Effector memory CD4-positive, alpha-beta T cell (primary cell): ENCODE measurements at regions not wholly inside any gene's neighbourhood (a gene's known extent, or its start where the extent isn't known, plus 50 kb on each side); places are given as distances from the start of the nearest gene placed in this dataset.
"Not testable (repeated sequence)": the region's sequence is repeated elsewhere in the genome, so short reads cannot be mapped to it uniquely, and the experiment has no call there.

Experiments used
- DNase-seq, 3 donors: peaks; one replicate each; pipeline ENCODE4 v3.0.0-alpha.2; 2020
- H3K27ac ChIP-seq: 2 replicates; pipeline ENCODE4 v1.7.0; 2013; ENCODE audit warnings: mild to moderate bottlenecking, low read length, moderate library complexity; ENCODE audit not compliant: insufficient read depth, poor library complexity, severe bottlenecking
- H3K27me3 ChIP-seq: replicated peaks from 2 replicates; pipeline ENCODE4 v1.7.0; 2013; ENCODE audit warnings: mild to moderate bottlenecking, low read length; ENCODE audit not compliant: insufficient read depth, control insufficient read depth, poor library complexity, severe bottlenecking
- H3K36me3 ChIP-seq: 2 replicates; pipeline ENCODE4 v1.7.0; 2013; ENCODE audit warnings: mild to moderate bottlenecking, low read length, moderate library complexity; ENCODE audit not compliant: control insufficient read depth, insufficient read depth
- H3K4me1 ChIP-seq: 2 replicates; pipeline ENCODE4 v1.7.0; 2013; ENCODE audit warnings: low read length, mild to moderate bottlenecking; ENCODE audit not compliant: control insufficient read depth, insufficient read depth, poor library complexity, severe bottlenecking
- H3K4me3 ChIP-seq: 2 replicates; pipeline ENCODE4 v1.7.0; 2013; ENCODE audit warnings: low read length, low read depth, mild to moderate bottlenecking; ENCODE audit not compliant: insufficient read depth, poor library complexity, severe bottlenecking
- H3K9me3 ChIP-seq: 2 replicates; pipeline ENCODE4 v1.7.0; 2013; ENCODE audit warnings: mild to moderate bottlenecking, low read length, moderate library complexity; ENCODE audit not compliant: control insufficient read depth

DNA sequence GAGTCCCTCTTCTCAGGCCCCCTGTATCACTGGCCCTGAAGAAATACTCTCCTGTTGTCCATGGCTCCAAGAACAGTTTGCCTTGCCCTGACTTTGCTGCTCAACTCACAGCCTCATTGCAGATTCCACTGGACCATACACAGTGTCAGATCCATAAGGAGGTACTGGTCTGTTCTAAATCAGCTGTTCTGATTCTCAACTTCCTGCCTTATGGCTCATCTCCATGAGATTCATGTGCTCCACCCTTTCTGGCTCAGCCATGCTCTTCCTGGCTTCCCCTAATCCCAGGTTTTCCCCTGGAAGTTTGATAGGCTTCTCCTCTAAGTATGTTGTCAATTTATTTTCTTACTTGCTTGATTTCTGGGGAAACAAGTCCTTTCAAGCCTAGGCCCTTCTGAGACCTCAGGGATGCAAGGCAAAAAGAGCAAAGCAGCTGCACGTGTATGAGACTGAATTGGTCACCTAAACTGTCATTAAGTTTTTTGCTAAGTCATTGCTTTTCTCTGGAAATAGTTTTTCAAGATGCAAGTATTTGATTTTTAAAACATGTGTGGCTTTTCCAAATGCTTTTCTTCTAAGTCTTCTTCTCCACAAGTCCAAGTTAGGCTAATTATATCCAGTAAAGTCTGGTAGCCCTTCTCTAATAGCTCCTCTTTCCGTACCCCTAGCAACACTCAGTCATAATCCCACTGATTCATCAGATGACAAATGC is 1288.5 kb downstream of the RPIA start:
- not testable (repeated sequence) for H3K4me1 ChIP-seq, H3K9me3 ChIP-seq, H3K27ac ChIP-seq, H3K36me3 ChIP-seq, DNase-seq, H3K27me3 ChIP-seq, H3K4me3 ChIP-seq

DNA sequence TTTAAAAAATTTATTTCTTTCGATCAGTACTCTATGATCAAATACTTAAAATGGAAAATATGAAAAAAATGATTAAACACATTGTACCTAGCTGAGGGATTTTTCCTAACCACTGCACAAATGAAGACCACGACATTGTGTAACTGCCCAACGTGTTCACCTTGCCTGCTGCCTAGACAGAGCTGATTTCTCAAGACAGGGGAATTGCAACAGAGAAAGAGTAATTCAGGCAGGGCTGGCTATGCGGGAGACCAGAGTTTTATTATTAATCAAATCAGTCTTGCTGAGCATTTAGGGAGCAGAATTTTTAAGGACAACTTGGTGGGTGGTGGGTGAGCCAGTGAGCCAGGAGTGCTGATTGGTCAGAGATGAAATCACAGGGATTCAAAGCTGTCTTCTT is 1290.8 kb downstream of the RPIA start:
- H3K27me3 ChIP-seq, H3K27ac ChIP-seq, H3K9me3 ChIP-seq, H3K4me1 ChIP-seq, DNase-seq, H3K36me3 ChIP-seq, H3K4me3 ChIP-seq: not testable (repeated sequence)

DNA sequence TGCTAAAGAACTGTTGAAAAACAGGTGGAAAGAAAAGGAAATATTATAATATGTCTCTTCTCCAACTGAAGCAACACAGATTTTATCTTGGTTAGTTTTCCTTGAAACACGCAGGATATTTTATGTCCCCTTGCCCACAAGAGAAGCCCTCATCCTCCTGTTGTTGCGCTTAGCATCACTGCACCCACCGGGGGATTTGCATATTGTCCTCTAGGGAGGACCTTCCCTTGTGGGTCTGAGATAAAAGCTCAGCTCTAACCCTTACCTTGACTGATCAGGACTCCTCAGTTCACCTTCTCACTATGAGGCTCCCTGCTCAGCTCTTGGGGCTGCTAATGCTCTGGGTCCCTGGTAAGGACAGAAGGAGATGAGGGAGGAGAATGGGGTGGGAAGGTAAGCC is 1294.2 kb downstream of the RPIA start:
- not testable (repeated sequence) for H3K4me1 ChIP-seq, H3K27ac ChIP-seq, H3K9me3 ChIP-seq, H3K36me3 ChIP-seq, H3K4me3 ChIP-seq, H3K27me3 ChIP-seq, DNase-seq

DNA sequence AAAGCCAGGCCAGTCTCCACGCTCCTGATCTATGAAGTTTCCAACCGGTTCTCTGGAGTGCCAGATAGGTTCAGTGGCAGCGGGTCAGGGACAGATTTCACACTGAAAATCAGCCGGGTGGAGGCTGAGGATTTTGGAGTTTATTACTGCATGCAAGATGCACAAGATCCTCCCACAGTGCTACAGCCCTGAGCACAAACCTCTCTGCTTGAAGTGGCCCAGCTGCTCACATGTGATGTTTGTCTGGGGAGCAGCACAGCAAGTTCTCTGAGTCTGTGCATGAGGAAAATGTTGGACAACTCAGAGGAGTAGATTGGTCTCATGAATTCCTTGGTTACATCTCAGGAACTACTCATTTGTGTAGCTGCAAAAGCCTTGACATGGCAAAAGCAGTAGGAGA is 1295.1 kb downstream of the RPIA start:
- H3K36me3 ChIP-seq, DNase-seq, H3K4me3 ChIP-seq, H3K4me1 ChIP-seq, H3K27me3 ChIP-seq, H3K27ac ChIP-seq, H3K9me3 ChIP-seq: not testable (repeated sequence)

DNA sequence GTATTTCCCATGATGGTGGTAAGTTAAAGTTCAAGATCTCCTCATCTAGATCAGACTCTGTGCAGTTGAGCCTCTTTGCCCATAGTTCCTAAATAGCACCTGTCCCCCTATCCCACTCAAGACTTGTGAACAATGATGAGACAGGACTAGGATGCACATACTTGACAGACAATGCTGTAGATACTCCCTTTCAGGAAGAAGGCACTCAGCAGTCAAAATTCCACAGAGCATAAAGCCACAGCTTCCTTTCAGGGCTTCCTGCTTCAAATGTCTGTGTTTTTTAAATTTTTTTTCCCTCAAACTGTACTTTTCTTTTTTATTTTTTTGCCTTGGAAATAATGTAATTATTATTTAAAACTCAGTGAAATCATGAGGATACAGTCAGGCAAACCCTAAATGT is 1305.3 kb downstream of the RPIA start:
- not testable (repeated sequence) for H3K36me3 ChIP-seq, H3K4me3 ChIP-seq, H3K4me1 ChIP-seq, H3K27ac ChIP-seq, H3K9me3 ChIP-seq, H3K27me3 ChIP-seq, DNase-seq

DNA sequence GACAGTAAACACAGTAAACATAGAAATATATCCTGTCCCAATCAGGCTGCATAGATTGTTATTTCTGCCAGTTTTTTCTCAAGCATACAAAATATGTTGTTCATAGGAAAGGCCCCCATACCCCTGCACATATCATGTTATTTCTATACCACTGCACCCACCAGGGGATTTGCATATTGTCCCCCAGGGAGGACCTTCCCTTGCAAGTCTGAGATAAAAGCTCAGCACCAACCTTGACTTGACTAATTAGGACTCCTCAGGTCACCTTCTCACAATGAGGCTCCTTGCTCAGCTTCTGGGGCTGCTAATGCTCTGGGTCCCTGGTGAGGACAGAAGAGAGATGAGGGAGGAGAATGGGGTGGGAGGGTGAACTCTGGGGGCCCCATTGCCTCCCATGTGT is 1313.1 kb downstream of the RPIA start:
- H3K27ac ChIP-seq, H3K36me3 ChIP-seq, H3K4me3 ChIP-seq, H3K4me1 ChIP-seq, H3K27me3 ChIP-seq, H3K9me3 ChIP-seq, DNase-seq: not testable (repeated sequence)

DNA sequence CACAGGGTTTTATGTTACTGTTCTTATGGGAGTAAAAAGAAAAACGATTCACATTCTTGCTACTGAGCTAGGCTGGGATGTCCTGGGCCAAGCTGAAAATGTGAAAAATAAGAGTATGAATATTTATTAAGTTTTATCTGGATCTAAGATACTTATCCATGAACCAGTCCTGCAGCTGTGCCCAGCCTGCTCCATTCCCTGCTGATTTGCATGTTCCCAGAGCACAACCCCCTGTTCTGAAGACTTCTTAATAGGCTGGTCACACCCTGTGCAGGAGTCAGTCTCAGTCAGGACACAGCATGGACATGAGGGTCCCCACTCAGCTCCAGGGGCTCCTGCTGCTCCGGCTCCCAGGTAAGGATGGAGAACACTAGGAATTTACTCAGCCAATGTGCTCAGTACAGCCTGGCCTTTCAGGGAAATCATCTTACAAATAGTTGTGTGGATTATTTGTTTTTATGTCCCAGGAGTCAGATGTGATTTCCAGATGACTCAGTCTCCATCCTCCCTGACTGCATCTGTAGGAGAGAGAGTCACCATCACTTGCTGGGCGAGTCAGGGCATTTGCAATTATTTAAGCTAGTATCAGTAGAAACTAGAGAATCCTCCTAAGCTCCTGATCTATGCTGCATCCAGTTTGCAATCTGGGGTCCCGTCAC is 1319.1 kb downstream of the RPIA start:
- H3K27me3 ChIP-seq, H3K4me1 ChIP-seq, H3K36me3 ChIP-seq, H3K4me3 ChIP-seq, H3K9me3 ChIP-seq, H3K27ac ChIP-seq, DNase-seq: not testable (repeated sequence)

DNA sequence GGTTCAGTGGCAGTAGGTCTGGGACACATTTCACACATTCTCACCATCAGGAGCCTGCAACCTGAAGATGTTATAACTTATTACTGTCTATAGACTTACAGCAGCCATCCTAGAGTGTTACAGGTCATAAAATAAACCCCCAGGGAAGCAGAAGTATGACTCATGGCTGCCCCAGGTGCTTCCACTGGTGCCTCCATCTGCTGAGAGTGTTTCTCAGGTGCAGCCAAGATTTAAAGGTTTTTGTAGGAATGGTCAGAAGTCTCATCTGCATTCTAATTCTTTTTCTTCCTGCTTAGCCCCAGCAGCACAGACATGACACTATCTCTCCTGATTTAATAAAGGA is 1319.6 kb downstream of the RPIA start:
- H3K9me3 ChIP-seq, H3K4me3 ChIP-seq, H3K36me3 ChIP-seq, DNase-seq, H3K4me1 ChIP-seq, H3K27ac ChIP-seq, H3K27me3 ChIP-seq: not testable (repeated sequence)

DNA sequence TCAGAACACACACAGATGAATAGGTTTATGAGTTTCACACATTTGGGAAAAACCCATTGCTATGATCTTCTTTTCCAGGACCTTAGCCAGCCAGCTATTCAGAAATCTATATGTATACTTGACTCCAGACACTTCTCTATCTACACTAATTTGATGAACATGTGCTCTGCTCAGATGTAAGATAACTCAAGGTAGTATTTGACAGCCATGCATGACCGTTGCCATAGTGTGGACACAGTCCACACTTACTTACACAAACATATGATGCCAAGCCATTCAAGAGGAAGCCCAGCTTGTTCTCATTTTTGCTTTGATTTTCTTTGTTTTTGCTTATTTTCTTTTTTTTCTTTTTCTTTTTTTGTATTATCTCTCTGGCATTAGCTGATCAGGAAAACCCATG is 1328.4 kb downstream of the RPIA start:
- H3K9me3 ChIP-seq, H3K4me1 ChIP-seq, H3K27me3 ChIP-seq, H3K4me3 ChIP-seq, H3K27ac ChIP-seq, H3K36me3 ChIP-seq, DNase-seq: not testable (repeated sequence)

DNA sequence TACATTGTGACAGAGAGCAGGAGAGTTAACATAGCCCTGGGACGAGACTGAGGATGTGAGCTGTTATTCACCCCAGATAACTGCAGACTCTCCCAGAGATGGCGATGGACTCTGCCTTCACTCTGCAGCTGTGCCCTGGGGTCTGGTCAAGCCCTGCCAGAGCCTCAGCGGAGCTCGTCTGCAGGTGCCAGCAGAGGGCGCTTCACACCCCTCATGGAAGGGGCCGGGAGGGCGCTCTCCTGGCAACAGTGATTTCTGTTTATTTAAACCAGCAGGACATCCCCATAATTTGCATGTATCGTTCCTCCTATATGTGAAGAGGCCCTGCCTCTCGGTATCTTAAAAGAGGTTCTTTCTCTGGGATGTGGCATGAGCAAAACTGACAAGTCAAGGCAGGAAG is 1329.8 kb downstream of the RPIA start:
- not testable (repeated sequence) for H3K4me1 ChIP-seq, H3K27me3 ChIP-seq, H3K4me3 ChIP-seq, H3K9me3 ChIP-seq, H3K27ac ChIP-seq, DNase-seq, H3K36me3 ChIP-seq
